Non-pigmented ciliary epithelial cell (primary cell): ENCODE measurements at regions not wholly inside any gene's neighbourhood (a gene's known extent, or its start where the extent isn't known, plus 50 kb on each side); places are given as distances from the start of the nearest gene placed in this dataset.

ENCODE experiments used
- DNase-seq: peaks from one replicate; pipeline ENCODE4 v3.0.0-alpha.2; 2010; ENCODE audit warnings: low read depth

- DNase-seq, result no peak
These were observed 139.3 kb upstream of the COL5A1 start for GRCh38 chr9:134502266-134502791.

GRCh38 chr9:134502809-134503211 is 138.8 kb upstream of the COL5A1 start:
- DNase-seq, result peak; percentile 93

GRCh38 chr9:134503301-134504105 is 138.1 kb upstream of the COL5A1 start:
- no peak for DNase-seq

- DNase-seq, result no peak
These were observed 137.6 kb upstream of the COL5A1 start for GRCh38 chr9:134504106-134504385.

GRCh38 chr9:134505032-134505431 is 136.6 kb upstream of the COL5A1 start:
- DNase-seq, result no peak

- no peak for DNase-seq
These were observed 132.3 kb upstream of the COL5A1 start for GRCh38 chr9:134509281-134509680.

GRCh38 chr9:134509817-134510216 is 131.8 kb upstream of the COL5A1 start:
- no peak for DNase-seq

GRCh38 chr9:134514503-134514902 is 127.1 kb upstream of the COL5A1 start:
- DNase-seq, result no peak

- no peak for DNase-seq
These were observed 126.4 kb upstream of the COL5A1 start for GRCh38 chr9:134515026-134515821.

GRCh38 chr9:134516464-134516863 is 125.1 kb upstream of the COL5A1 start:
- DNase-seq, result no peak

- DNase-seq, result no peak
These were observed 124.4 kb upstream of the COL5A1 start for GRCh38 chr9:134517069-134517680.

GRCh38 chr9:134518004-134518606 is 123.5 kb upstream of the COL5A1 start:
- DNase-seq, result no peak

GRCh38 chr9:134519375-134520070 is 122.1 kb upstream of the COL5A1 start:
- no peak for DNase-seq

GRCh38 chr9:134521817-134522501 is 119.6 kb upstream of the COL5A1 start:
- no peak for DNase-seq

GRCh38 chr9:134522502-134522848 is 119.1 kb upstream of the COL5A1 start:
- no peak for DNase-seq

GRCh38 chr9:134522976-134523375 is 118.6 kb upstream of the COL5A1 start:
- DNase-seq, result no peak

GRCh38 chr9:134525070-134525815 is 116.4 kb upstream of the COL5A1 start:
- no peak for DNase-seq

GRCh38 chr9:134525841-134526583 is 115.6 kb upstream of the COL5A1 start:
- no peak for DNase-seq

GRCh38 chr9:134526584-134527477 is 114.8 kb upstream of the COL5A1 start:
- no peak for DNase-seq
